ENCODE measurements at regions not wholly inside any gene's neighbourhood (a gene's known extent, or its start where the extent isn't known, plus 50 kb on each side); places are given as distances from the start of the nearest gene placed in this dataset.

DNA sequence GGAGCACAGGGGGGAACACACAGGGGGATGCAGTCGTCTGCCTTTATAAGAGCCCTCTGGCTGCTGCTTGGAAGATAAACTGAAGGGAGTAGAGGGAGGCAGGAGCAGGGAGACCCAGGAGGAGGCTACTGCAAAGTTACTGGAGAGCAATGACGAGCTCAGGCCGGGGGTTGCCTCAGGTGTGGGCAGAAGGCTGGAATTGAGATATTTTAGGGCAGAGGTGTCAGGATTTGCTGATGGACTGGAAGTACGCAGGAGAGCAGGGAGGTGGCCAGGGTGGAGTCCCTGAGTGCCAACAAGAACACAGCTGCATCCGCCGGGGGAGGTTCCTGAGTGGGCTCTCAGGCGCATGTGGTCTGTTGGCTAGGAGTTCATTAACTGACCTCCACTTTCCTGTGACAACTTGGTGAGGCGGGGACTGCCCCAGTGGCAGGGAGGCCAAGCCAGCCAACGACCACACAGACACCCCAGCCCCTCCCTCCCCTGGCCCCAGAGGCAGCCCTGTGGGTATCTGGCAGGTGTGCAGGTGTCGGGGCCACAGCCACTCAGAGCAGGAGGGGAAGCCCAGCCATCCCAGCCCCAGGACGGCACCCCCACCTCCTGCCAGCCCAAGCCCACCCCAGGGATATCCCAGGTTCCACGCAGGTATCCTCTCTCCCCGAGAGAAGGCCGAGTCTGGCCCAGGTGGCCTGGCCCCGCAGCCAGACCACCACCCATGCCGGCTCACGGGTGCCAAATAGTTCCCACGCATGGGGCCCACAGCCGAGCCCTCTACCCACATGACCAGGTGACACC, 85.4 kb downstream of the NCOR2 start:
- peak overlapping the region; percentile 62 for H3K27ac Mint-ChIP-seq

DNA sequence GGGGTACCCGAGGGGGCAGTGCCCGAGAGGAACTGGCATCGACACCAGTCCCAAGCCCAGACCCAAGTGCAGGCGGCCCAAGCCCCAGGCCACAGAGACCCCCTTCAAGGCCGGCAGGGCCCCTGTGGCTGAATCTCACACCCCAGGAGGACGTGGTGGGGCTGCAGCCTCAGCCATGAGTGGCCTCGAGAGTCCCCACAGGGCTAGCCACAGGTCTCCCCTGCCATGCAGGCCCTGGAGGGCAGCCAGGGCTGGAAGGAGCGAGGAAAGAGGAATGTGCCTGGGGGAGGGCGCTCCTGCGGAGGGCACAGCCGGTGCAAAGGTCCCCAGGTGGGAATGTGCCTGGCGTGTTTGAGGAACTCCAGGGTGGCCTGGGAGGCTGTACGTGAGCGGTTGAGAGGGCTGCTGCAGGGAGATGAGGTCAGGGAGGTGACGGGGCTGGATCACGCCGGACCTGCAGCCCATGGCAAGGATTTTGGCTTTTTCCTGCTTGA, 86.1 kb downstream of the NCOR2 start:
- Mint-ChIP-seq H3K4me3 (no peak overlapping the region), H3K27me3 (no peaks in the 10 kb centered on the region), H3K4me1 (ENCODE audit: unreplicated experiment) (peaks cover 24% of the 10 kb centered on the region), H3K9me3 (no peaks in the 10 kb centered on the region), H3K36me3 (peaks cover 17% of the 10 kb centered on the region), H3K27ac (peak overlapping the region; percentile 62)
- DNase-seq (ENCODE audit: extremely low spot score, unreplicated experiment) = no peak
- TF ChIP-seq, protein P1, sequence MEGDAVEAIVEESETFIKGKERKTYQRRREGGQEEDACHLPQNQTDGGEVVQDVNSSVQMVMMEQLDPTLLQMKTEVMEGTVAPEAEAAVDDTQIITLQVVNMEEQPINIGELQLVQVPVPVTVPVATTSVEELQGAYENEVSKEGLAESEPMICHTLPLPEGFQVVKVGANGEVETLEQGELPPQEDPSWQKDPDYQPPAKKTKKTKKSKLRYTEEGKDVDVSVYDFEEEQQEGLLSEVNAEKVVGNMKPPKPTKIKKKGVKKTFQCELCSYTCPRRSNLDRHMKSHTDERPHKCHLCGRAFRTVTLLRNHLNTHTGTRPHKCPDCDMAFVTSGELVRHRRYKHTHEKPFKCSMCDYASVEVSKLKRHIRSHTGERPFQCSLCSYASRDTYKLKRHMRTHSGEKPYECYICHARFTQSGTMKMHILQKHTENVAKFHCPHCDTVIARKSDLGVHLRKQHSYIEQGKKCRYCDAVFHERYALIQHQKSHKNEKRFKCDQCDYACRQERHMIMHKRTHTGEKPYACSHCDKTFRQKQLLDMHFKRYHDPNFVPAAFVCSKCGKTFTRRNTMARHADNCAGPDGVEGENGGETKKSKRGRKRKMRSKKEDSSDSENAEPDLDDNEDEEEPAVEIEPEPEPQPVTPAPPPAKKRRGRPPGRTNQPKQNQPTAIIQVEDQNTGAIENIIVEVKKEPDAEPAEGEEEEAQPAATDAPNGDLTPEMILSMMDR (conservative IDR thresholded peaks at IDR 0.05) = no peak

More for the DNA sequence above, 85.4 kb downstream of the NCOR2 start:
- TF ChIP-seq, protein P1 (conservative IDR thresholded peaks at IDR 0.05) = no peak
- DNase-seq (ENCODE audit: extremely low spot score, unreplicated experiment) = no peak
- no peak overlapping the region for H3K4me3 Mint-ChIP-seq
- no peaks in the 10 kb centered on the region for H3K9me3 Mint-ChIP-seq
- peaks cover 22% of the 10 kb centered on the region for H3K4me1 Mint-ChIP-seq (ENCODE audit: unreplicated experiment)
- H3K36me3 Mint-ChIP-seq = peaks cover 11% of the 10 kb centered on the region
- no peaks in the 10 kb centered on the region for H3K27me3 Mint-ChIP-seq

DNA sequence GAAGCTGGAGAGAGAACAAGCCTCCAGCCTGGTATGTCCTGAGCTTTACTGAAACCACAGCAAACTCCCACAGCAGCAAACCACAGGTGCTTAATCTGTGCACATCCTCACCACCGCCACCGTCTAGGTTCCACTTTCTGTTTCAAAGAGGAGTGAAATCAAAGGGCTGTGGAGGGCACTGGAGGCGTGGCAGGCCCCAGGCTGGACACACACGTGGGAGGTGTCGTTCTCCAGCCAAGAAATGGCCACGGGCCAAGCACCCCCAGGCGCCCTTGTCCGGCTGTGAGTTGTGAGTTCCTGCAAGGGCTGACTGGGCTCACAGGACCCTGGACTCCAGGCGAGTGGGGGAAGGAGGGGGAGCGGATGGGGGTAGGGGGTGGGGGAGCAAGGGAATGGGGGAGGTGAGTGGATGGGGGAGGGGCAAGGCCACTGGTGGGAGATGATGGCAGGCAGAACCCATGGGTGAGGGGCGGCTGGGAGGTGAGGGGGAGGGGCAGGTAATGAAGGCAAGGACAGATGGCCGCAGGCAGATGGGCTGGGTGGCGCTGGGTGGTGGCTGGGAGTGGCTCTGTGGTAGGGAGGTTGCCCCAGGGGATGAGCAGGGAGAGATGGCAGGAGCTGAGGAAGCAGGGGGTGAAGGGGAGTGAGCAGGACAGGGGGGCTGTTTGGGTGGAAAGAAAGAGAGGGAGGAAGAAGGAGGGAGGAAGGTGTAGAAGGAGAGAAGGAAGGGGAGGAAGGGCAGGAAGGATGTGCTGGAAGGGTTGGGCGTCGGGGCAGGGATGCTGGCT, 86.7 kb downstream of the NCOR2 start:
- peaks cover 24% of the 10 kb centered on the region for H3K4me1 Mint-ChIP-seq (ENCODE audit: unreplicated experiment)
- H3K27me3 Mint-ChIP-seq = no peaks in the 10 kb centered on the region
- TF ChIP-seq, protein P1 (conservative IDR thresholded peaks at IDR 0.05) = no peak
- H3K9me3 Mint-ChIP-seq = no peaks in the 10 kb centered on the region
- H3K4me3 Mint-ChIP-seq = no peak overlapping the region
- H3K27ac Mint-ChIP-seq = no peak overlapping the region
- DNase-seq (ENCODE audit: extremely low spot score, unreplicated experiment) = no peak
- peaks cover 19% of the 10 kb centered on the region for H3K36me3 Mint-ChIP-seq

DNA sequence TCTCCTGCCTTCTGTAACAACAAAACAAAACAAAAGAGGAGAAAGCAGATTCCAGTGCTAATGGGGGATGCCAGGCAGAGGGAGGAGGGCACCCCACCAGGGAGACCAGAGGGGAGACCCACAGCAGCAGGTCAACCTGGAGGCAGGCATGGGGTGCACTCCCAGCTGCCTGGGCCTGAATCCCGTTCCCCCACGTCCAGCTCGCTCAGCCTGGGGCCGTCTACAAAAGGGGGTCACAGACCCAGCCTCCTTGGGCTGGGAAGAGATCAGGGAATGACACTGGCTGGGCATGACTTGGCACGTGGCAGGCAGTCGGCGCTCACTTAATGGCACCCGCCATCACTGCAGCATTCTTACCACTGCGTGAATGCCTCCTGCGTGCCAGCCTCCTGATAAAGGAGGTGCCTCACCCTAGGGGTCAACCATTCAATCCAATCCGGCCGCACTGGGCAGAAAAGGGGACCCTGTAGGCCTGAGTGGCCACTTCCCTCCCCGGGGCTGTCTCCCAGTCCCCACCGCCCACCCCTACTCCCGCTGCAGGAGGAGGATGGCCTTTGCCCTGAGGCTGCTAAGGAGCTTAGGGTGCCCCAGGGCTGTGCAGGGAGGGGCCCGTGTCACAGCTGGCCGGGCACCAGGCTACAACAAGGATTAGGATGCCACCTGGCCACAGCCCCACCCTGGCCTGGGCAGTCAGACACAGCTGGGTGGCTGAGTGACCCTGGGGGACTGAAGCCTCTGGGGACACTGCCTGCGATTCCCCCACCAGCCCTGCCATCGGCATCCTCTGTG, 87.5 kb downstream of the NCOR2 start:
- Mint-ChIP-seq H3K9me3 (no peaks in the 10 kb centered on the region), H3K36me3 (peaks cover 19% of the 10 kb centered on the region), H3K4me1 (ENCODE audit: unreplicated experiment) (peaks cover 24% of the 10 kb centered on the region)

More for the DNA sequence above, 87.5 kb downstream of the NCOR2 start:
- H3K27me3 Mint-ChIP-seq = no peaks in the 10 kb centered on the region
- H3K27ac Mint-ChIP-seq = no peak overlapping the region
- TF ChIP-seq, protein P1 (conservative IDR thresholded peaks at IDR 0.05) = no peak
- no peak for DNase-seq (ENCODE audit: extremely low spot score, unreplicated experiment)
- no peak overlapping the region for H3K4me3 Mint-ChIP-seq
